Neural progenitor cell (in vitro differentiated cells): ENCODE measurements at regions not wholly inside any gene's neighbourhood (a gene's known extent, or its start where the extent isn't known, plus 50 kb on each side); places are given as distances from the start of the nearest gene placed in this dataset.

Source experiments
- EZH2 ChIP-seq: fragments of 200-600 bp; sonication (generic); IDR thresholded peaks from 2 replicates; pipeline ENCODE4 v1.6.1; 2017; ENCODE audit warnings: antibody characterized with exemption, mild to moderate bottlenecking, moderate library complexity
- TF ChIP-seq, protein P1 (sequence below): fragments of 200-600 bp; sonication (generic); IDR thresholded peaks from 2 replicates; pipeline ENCODE4 v1.5.1; 2017; ENCODE audit warnings: antibody characterized with exemption, mild to moderate bottlenecking

- TF ChIP-seq, protein P1, sequence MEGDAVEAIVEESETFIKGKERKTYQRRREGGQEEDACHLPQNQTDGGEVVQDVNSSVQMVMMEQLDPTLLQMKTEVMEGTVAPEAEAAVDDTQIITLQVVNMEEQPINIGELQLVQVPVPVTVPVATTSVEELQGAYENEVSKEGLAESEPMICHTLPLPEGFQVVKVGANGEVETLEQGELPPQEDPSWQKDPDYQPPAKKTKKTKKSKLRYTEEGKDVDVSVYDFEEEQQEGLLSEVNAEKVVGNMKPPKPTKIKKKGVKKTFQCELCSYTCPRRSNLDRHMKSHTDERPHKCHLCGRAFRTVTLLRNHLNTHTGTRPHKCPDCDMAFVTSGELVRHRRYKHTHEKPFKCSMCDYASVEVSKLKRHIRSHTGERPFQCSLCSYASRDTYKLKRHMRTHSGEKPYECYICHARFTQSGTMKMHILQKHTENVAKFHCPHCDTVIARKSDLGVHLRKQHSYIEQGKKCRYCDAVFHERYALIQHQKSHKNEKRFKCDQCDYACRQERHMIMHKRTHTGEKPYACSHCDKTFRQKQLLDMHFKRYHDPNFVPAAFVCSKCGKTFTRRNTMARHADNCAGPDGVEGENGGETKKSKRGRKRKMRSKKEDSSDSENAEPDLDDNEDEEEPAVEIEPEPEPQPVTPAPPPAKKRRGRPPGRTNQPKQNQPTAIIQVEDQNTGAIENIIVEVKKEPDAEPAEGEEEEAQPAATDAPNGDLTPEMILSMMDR: no peak
- no peak for TF ChIP-seq EZH2
Observed at GRCh38 chr2:67712484-67712883, 315.4 kb downstream of the ETAA1 start.
